MM.1S (cell line): ENCODE measurements at regions not wholly inside any gene's neighbourhood (a gene's known extent, or its start where the extent isn't known, plus 50 kb on each side); places are given as distances from the start of the nearest gene placed in this dataset.

Experiments used
- EZH2phosphoT487 ChIP-seq: fragments of 300-600 bp; sonication (generic); IDR thresholded peaks from 2 replicates; pipeline ENCODE4 v1.6.1; 2018; ENCODE audit warnings: antibody characterized with exemption, low read length
- TF ChIP-seq, protein P1 (sequence below): fragments of 300-600 bp; sonication (generic); IDR thresholded peaks from 2 replicates; pipeline ENCODE4 v1.5.1; 2016; ENCODE audit warnings: antibody characterized with exemption, low read length, mixed read lengths

DNA sequence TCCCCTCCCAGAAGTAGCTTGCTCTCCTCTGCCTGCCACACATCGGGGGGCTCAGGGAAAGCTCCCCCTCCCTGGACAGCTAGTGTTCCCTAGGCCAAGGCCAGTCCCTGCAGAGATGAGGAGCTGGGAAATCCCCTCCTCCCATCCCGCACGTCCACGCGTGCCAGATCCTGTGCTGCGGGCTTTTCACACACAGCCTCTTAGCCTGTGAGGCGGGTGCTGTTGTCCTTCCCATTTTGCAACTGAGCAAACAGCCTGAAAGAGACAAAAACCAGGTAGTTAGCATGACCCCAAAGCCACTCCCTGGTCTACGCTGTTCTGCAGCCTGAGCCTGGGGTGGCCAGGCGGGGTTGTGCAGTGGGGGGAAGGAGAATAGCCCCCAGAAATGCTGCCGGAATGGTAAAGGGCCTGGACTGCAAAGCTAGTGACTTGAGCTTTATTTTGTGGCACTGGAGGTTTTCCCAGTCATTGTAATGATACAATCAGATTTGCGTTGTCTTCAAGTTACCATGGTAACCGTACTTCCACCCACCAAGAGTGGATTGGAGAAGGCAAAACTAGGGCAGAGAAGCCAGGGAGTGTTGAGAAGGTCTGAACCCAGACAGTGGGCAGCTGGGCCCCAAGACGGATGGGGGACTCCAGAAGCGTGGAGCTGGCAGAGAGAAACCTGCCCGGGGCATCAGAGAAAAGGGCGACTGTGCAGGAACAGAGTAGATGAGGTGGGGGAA, 98.6 kb upstream of the KCTD7 start:
- TF ChIP-seq, protein P1, sequence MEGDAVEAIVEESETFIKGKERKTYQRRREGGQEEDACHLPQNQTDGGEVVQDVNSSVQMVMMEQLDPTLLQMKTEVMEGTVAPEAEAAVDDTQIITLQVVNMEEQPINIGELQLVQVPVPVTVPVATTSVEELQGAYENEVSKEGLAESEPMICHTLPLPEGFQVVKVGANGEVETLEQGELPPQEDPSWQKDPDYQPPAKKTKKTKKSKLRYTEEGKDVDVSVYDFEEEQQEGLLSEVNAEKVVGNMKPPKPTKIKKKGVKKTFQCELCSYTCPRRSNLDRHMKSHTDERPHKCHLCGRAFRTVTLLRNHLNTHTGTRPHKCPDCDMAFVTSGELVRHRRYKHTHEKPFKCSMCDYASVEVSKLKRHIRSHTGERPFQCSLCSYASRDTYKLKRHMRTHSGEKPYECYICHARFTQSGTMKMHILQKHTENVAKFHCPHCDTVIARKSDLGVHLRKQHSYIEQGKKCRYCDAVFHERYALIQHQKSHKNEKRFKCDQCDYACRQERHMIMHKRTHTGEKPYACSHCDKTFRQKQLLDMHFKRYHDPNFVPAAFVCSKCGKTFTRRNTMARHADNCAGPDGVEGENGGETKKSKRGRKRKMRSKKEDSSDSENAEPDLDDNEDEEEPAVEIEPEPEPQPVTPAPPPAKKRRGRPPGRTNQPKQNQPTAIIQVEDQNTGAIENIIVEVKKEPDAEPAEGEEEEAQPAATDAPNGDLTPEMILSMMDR, result no peak
- TF ChIP-seq EZH2phosphoT487, result no peak
